NCI-H460 (cell line): ENCODE measurements at regions not wholly inside any gene's neighbourhood (a gene's known extent, or its start where the extent isn't known, plus 50 kb on each side); places are given as distances from the start of the nearest gene placed in this dataset.

Source experiments
- DNase-seq: peaks from one replicate; pipeline ENCODE4 v3.0.0-alpha.2; 2016; ENCODE audit warnings: low read depth; ENCODE audit errors: extremely low read depth

DNA sequence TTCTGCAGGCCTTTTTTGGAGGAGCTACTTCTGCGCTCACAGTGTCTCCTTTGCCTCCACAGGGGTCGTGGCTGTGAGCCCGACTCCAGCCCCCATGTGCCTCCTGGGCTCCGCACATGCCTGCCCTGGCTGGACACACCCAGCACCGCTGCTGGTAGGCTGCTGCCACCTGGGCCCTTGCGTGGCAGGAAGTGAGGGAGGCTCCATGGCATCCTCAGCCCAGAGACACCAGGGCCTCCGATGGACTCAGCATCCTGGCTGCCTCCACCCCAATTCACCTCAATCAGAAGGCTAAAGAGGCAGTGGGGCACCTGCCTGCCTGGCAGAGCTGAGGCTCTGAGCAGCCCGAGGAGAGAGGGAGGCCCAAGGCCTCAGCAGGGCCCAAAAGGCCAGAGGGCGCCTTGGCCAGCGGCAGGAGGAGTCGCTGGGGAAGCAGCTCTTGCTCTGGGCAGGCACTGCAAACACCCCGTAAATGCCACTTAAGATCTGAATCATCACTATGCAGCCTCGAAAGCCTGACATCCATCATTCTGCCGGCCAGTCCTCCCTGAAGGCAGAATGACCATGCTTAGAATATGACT lies 68.3 kb upstream of the OTOS start:
- DNase-seq: no peak

DNA sequence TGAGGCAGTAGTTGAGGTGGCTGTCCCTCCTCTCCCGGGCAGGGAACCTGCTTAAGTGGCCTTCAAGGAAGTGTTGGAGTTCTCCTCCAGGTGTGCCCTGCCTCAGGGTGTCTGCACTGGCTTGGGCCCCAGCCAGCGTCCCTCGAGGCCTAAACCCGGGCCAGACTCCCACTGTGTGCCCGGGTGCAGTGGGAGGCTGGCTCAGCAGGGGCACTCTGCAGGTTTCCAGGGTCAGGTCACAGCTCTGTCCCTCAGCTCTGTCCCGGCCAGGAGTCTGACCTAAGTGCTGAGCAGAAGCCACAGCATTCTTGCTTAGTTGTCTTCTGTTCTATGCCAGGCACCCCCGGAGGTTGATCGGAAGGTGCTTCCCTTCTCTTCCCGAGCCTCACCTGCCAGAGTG lies 69.0 kb upstream of the OTOS start:
- no peak for DNase-seq

DNA sequence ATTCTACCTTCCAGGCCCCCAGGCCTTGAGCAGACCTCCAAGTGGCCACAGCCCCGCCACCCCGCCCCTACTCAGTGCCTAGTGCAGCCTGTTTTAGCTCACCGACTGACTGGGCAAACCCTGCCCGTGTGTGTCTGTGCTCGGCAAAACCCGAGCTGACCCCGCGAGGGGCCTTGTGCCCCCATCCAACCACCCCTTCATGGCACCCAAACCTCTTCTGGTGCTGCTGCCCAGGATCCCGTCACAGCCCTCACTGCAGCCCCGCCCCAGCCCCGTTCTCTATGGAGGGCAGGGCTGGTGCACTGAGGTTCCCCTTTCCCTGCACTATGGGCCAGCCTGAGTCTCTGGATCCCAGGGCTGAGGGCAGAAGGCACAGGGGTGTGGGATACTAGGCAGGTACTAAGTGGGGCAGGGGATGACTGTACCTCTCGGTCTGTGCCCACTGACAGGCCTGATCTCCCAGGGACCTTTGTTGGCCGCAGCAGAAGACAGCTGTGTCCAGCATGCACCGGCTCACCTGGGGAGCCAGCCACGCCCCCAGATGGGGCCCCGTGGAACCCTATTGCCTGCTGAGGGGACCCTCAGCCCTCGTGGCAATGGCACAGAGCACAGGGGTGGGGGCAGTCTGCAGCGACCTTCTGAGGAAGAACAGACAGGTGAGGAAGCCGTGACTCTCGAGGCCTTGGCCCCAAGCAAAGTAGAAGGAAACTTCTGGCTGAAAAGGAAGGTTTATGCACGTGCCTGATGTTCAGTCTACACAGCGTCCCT lies 69.9 kb upstream of the OTOS start:
- no peak for DNase-seq

DNA sequence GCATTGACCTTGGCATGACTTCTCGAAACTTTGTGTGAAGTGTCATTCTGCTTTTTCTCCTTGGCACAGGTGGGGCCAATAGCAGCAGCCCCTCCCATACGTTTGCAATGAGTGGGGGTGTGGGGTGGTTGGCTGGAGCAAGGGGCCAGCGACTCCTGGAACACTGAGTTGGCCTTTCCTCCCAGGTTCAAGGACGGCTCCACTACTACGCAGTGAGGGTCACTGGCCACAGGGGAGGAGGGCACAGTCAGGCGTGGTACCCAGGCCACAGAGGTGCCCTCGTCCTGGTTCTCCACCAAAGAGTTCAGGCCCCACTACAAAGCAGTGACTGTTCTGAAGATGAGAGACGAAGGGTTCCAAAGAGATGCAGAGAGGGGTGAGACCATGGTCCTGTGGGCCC lies 70.6 kb upstream of the OTOS start:
- DNase-seq: no peak

DNA sequence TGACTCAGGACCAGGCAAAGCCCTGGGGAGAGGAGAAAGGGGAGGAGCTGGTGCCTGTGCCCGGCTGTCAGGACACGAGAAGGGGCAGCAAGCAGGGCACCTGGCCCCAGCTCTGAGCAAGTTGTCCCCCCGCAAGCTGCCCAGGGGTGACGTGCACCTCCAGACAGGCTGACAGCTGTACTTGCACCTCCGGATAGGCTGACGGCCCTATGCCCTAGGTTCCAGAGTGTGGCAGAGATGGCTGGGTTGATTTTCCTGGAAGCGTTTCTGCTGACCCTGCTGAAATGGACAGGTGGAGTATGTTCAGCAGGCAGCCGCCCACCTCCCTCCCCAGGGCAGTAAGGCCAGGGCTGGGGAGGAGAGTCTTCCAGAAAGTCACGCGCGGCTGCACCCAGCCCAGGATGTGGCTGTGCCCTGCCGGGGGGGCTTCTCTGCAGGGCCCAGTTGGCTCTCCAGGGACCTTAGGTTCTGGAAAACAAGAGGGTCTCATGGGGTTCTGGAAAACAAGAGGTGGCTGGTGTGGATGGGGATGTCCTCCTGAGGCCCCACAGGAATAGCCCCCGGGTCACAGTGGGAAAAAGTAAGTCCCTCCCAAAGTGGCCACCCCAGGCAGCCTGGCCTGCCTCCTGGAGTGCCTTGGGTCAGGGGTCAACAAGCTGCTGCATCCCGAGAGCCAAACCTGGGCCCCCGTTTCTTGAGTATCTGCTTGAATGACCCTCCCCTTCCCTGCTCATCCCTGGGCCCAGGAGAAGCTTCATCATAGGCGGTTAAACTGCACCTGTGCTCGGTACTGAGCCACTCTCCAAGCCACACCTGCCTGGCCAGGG lies 71.4 kb upstream of the OTOS start:
- no peak for DNase-seq

DNA sequence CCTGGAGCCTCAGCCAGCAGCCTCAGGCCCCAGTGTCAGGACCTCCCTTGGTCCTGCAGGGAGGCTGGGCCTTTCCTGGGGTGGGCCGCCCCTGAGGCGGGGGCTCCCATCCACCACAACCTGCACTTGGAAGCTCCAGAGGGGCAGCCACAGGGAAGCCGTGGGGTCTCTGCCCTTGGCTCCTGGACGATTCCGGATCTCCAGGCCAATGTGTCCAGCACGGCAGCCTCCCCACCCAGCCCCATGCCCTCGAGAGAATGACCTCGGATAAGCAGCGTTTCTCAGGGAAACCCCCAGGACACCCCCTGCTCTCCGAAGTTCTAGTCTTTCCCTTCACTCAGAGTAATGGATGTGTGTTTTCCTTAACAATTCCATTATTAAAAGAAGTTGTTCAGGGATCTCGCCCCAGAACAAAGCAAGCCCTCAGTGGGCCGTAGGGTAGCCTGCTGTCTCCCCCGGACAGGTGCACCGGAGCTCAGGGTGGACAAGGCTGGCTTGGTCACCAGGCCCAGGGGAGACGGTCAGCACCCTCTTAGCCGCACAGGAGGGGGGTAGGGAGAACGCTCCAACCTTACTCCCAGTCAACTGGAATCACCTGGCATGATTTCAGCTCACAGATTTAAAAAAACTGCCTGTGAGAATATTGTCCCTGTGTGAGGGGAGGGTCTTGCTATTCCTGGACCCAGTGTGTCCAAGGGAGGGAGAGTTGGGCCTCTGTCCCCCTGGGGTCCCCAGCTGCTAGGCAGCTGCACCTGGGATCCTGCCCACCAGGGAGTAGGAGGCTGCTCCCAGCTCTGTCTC lies 72.2 kb upstream of the OTOS start:
- DNase-seq: no peak

DNA sequence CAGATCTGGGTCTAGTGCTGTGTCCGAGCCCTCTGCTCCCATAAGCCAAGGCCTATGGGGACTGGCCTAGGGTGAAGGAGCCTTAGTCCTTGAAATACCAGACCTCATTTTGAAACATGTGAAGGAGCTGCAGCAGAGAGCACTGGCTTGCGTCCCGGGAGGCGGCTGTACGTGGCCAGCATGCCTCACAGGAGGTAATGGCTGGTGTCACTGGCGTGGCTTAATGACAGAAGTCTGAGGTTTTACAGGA lies 72.7 kb upstream of the OTOS start:
- DNase-seq: no peak

DNA sequence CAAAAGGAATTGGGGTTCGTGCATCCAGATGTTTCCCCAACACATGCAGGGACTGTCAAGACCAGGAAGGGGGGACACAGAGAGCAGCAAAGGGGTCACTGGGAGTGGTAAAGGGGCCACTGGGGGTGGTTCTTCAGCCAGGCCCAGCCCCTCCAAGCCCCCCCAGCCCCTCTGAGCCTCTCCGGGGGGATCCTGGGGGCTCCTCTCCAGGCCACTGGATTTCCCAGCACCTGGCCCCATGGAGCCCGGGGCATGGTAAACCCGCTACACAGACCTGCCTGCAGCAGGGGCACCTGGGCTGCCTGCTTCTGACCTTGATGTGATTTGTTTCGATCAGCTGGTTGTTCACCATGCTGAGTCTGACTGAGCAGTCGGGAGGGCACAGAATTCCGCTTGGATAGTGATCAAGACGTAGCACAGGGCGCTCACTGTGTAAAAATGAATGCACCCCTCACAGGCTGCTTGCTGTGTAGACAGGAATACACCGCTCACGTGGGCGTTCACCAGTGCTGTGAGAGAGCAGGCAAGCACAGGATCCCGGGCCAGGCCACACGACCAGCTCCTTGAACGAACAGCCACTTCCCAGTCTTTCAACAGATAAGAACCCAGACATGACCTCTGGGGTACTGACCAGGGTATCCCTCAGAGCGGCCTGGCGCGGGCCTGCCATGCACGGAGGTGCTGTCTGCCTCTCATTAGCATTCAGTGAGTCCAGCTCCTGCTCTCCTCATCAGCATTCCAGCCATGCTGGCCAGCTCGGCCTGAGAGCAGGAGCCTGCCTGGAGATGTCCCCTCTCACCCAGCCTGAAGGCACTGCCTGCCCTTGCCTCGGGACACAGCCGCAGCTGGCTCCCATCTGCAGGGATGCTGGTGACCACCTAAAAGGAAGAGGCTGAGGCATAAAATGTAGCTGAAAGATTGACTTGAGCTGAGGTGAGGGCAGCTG lies 73.3 kb upstream of the OTOS start:
- DNase-seq: no peak

DNA sequence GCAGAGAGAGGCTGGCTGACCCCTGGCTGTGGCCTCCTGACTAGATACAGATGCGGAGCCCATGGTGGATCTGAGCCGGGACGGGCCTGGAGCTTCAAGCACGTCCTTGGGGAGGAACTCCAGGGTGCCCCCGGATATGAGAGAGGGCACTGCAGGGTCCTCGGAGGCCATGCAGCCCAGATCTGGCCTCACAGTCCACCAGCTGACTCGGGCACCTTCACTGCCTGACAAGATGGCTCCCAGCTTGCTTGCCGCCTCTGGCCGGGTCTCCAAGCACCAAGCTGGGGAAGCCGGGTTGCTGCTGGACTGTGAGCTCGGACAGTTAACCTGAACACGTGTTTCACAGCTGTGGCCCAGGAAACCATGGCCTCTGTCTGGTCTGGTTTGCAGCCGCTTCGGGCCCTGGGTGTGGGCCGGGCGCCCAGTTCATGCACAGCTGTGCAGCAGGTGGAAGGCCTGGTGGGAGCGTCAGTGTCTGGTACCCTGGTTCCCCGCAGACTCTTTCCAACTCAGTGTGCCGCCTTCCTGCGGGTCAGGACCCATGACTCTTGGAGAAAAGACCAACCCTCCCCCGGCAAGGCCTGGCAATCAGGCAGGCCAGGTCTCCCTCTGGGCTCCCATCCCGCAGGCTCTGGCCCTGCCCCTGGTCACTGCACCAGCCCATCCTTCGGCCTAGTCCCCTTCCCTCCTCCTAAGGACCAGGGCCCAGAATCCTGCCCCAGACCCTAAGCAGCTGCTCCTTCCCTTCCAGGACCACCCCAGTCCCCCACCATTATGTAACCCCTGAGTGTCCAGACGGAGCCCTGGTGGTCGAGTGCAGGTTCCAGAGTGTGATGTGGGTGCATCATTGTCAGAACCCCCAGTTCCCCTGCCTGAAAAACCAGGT lies 74.6 kb upstream of the OTOS start:
- DNase-seq: no peak

DNA sequence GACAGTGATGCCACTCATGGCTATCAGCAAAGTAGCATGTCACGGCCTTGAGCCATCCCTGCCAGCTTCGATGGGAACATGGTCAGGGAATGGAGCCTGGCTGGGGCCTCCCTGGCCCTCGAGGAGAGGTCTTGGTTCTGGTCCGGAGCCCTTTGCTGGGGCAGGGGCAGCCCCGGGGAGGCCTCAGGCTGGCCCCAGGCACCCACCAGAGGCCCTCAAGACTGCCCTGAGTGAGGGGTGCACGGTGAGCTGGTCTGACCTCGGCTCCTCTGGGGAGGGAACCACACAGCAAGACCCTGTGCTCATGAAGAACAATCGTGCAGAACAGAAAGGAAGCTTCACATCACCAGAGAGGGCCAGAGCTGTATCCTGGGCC lies 75.2 kb upstream of the OTOS start:
- DNase-seq: no peak

DNA sequence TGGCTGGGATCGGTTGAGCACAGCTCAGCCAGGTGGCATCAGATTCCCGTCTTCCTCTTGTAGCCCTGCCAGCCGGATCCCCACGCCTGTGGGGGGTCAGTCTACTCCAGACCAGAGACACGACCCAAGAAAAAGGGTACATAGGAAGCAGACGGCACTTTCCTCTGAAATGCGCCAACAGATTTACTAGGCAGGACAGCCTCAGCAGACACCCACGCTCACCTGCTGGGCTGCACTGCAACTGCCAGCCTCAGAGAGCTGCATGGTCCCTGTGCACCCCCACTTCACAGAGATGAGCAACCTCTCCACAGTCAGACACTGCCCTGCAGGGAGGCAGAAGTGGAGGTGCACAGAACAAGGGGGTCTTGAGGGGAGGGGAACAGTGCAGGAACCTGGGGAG lies 75.7 kb upstream of the OTOS start:
- no peak for DNase-seq

DNA sequence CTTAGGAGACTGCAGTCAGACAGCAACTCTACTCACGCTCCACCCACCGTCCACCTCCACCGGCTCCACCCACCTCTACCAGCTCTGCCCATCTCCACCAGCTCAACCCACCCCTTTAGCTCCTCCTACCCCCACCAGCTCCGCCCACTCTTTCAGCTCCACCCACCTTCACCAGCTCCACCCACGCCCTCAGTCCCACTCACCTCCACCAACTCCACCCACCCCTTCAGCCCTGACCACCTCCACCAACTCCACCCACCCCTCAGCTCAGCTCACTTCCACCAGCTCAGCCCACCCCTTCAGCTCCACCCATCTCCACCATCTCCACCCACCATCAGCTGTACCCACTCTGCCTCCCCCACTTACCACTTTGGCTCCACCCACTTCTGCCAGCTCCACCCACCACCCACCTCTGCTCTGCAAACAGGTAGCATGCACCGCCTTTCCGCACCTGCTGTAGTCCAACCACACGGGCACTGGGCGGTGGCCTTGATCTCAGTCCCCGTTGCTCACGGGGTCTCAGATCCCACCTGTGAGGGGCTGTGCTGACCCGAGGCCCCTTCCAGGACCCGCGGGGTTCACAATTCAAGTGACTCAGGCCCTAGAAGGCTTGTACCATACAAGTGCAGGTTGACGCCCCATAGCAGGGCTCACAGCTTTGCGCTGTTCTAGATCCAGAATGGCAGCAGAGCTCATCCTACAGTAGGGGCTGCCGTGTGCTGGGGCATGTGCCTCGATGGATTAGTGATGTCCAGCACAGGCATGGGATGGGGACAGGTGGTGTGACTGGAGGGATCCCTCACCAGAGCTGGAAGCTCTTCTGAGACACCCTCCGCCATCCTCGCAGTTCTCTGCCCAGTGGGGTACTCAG lies 77.2 kb upstream of the OTOS start:
- no peak for DNase-seq

DNA sequence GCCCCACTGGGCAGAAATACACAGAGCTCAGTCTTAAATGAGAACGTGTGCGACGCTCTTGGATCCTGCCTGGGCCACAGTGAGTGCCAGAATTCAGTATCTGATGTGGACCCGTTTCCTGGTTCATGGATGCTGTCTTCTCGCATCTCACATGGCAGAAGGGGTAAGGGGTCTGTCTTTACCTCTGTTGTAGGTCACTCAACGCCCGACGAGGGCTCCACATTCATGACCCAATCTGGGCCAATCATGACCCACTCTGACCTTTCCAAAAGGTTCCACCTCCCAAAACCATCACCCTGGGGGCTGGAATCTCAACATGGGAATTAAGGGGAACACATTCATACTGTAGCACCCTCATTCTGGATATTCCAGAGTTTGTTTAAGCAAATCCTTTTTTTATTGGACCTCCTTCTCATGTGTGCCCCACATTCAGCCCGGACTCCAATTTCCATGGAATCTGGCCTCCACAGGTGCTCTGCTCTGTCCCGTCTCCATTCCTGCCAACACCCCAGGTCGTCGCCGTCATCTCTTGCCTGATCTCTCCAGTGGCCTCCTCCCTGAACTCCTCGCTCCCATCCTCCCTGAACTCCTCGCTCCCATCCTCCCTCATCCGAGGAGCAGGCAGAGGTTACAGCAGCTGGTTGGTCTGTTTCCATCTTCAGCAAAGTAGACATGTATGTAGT lies 78.9 kb upstream of the OTOS start:
- no peak for DNase-seq

DNA sequence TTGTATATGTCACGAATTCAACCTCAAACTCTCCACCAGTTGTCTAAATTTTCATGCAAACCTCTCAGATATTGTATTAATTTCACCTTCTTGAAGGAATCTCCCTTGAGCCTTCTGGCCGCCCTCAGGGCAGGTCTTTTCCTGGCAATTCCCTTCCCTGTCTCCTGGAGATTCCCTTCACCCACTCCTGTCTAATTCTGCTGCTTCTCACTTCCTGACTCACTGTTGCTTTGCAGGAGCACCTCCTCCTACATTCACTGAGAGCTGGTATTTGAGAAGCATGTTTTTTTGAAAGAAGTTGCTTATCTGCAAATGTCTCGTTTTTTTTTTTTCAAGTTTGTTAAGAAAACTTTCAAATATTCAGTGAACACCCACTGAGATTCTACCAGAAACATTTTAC lies 79.9 kb upstream of the OTOS start:
- no peak for DNase-seq

DNA sequence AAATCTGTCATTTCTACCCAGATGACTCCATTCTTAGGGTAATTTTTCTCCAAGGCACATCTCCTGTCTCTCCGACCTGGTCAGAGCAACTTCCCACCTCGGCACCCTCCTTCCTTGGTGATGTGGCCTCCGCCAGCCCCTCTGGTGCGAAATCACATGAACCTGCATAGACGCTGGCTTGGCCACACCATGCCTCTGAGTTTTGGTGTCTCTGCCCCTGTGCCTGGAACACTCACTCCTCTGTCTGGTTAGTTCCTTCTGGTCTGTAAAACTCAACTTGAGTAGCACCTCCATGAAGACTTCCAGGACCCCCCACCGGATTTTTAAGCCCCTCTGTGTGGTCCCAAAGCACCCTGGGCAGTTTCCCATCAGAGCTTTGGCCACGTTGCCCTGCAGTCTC lies 83.2 kb upstream of the OTOS start:
- no peak for DNase-seq

DNA sequence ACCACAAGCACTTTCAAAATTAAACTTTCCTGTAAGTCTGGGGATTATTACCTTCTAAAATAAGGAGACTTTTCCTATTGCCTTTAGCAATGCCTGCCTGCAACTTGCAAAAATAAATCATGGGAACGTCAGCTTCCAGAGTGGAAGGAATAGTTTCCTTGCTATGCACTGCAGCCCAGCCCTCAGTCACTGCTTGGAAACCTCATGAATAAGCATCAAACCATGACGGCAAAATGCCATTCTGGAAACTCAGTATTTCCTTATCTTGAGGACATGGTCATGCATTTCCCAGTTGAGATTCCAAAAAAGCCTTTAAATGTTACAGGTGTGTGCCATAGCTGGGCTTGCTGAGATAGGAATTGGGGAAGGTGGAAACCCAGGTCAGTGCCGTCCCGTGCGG lies 84.2 kb upstream of the OTOS start:
- DNase-seq: no peak

DNA sequence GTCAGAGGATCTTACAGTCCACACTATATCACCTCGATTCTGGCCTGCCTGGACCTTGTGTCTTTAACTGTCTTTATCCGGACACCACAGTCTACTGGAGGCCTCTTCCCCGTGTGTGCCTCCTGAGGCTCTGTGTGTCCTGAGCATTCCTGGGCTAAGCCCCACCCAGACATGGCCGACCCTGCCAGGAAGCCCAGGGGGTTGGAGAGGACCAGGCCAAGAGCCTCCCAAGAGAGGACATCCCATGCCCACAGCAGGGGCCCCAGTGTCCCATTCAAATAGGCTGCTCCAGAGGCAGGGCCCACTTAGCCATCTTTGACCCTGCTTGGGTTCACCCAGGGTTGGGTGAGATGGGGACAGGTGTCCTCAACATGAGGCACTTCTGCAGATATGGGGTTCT lies 84.7 kb upstream of the OTOS start:
- DNase-seq: no peak
